Breast epithelium (tissue), 3 donors: ENCODE measurements at regions not wholly inside any gene's neighbourhood (a gene's known extent, or its start where the extent isn't known, plus 50 kb on each side); places are given as distances from the start of the nearest gene placed in this dataset.

ENCODE experiments used
- POLR2A ChIP-seq: fragments of 450-650 bp; IDR thresholded peaks from one replicate; pipeline ENCODE4 v1.6.1; 2016; ENCODE audit warnings: antibody characterized with exemption, mild to moderate bottlenecking, moderate library complexity
- TF ChIP-seq, protein P1 (sequence below), 3 donors: fragments of 450-650 bp; IDR thresholded peaks; one replicate each; pipeline ENCODE4 v1.5.1; 2016 to 2017; ENCODE audit warnings: antibody characterized with exemption in 3 of 3, mild to moderate bottlenecking in 3 of 3, moderate library complexity in 3 of 3

GRCh38 chr16:79336437-79337229 lies 263.9 kb downstream of the MAF start:
- TF ChIP-seq, protein P1, sequence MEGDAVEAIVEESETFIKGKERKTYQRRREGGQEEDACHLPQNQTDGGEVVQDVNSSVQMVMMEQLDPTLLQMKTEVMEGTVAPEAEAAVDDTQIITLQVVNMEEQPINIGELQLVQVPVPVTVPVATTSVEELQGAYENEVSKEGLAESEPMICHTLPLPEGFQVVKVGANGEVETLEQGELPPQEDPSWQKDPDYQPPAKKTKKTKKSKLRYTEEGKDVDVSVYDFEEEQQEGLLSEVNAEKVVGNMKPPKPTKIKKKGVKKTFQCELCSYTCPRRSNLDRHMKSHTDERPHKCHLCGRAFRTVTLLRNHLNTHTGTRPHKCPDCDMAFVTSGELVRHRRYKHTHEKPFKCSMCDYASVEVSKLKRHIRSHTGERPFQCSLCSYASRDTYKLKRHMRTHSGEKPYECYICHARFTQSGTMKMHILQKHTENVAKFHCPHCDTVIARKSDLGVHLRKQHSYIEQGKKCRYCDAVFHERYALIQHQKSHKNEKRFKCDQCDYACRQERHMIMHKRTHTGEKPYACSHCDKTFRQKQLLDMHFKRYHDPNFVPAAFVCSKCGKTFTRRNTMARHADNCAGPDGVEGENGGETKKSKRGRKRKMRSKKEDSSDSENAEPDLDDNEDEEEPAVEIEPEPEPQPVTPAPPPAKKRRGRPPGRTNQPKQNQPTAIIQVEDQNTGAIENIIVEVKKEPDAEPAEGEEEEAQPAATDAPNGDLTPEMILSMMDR (IDR thresholded peaks at IDR 0.05), result no peak
- TF ChIP-seq POLR2A, result no peak
